ENCODE measurements at regions not wholly inside any gene's neighbourhood (a gene's known extent, or its start where the extent isn't known, plus 50 kb on each side); places are given as distances from the start of the nearest gene placed in this dataset.
A peak's percentile ranks its signal among the peaks of the same experiment; 100 is the strongest.

DNA sequence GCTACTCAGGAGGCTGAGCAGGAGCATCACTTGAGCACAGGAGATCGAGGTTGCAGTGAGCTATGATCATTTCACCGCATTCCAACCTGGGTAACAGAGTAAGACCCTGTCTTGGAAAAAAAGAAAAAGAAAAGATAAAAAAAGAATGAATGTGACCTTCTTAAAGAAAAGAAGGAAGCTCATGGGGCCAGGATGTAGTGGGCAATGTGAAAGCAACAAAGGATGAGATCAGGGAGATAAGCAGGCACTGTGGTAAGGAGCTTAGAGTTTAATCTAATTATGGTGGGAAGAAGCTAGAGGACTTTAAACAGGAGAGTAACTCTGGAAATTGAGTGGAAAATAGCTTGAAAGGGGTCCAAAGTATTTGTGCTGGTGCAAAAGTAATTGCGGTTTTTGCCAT, 231.6 kb upstream of the UBE2E2 start:
- ATAC-seq: no peak

DNA sequence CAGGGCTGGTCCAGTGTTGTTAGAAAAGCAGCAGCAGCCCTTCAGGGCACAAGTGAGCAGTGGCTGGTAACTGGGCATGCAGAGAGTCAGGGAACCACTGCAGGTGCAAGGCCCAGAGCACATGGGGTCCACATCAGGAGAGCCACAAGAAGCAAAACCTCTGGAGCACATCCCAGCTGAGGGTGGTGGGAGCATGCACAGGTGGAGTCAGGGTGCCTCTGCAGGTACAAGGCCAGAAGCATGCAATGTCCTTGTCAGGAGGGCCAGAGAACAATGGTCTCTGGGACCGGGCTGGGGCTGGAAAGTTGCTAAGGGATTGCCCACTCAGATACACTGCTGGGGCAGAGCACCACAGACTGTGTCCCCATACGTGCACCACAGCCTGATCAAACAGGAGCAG, 226.1 kb upstream of the UBE2E2 start:
- no peak for ATAC-seq

DNA sequence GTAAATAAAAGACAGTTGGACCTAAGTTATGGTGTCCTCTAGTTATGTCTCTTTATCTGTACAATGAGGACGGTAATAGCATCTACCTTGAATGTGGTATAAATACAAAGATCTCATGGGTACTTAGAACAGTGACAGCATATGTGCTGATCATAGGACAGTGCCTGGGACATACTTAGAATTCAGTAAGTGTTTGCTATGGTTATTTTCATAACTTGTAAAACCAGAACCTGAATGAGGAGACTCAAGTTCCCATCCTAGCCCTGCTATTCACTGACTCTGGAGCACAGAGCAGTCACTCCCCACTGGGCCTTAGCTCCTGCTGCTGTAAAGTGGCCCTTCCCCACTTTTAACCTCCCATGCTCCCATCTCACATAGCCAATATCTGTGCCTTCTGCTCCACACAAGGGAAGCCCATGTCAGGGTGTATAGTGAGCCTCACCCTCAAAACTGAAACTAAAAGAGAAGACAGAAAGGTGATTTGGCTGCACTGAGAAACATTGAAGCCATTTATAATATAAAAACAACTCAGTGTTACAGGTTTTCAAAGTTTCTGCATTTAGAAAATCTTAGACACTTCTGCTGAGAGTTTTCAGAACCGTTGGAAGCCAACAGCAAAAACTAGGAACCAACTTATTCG, 225.4 kb upstream of the UBE2E2 start:
- ATAC-seq: no peak

DNA sequence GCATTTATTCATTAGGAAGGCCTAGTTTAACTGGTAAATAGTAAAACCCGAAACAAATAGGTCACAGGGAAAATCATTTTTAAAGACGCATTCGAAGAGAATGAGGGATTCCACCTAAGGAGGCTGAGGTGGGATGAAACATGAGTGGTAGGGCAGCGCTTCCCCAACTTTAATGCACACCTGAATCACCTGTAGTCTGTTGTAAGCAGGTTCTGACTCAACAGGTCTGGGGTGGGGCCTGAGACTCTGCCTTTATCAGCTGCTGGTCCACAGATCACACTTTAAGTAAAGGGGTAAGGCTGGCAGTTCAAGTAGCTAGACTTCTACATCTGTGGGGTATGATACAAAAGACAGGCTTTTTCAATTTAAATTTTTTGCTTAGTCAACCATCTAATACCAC, 223.5 kb upstream of the UBE2E2 start:
- ATAC-seq: peak; percentile 61

DNA sequence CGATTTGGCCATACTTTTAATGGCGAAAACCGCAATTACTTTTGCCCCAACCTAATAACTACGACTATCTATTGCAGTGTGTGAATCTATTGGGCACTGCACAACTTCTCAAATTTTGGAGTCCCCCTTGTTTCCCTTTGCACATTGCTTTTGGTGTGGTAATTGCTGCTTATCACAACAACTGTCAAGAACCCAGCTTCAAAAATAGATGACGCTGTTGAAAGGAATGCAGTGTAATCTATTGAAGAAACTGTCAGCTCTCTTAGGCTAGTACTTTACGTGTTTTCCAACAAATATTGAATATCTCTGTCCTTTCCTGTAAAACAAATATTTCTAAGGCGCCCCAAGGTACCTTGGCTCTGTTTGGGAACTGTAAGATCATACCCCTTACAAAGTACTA, 222.8 kb upstream of the UBE2E2 start:
- no peak for ATAC-seq

DNA sequence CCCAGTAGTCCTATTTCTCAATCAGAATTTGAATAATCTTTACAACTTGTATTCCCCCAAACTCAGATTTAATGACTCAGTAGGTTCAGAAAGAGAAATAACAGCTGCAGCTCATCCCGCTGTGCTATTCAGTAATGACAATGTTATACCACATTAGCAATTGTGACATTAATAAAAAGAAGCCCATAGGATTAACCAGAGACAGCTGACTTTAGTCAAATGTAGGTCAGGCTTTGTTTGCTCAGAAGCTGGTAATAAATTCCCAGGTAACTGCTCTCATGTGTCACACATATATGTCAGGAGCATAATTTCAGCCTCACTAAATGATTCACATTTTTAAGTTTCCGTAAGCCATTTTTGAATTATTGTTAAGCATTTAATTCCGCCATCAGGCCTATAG, 222.0 kb upstream of the UBE2E2 start:
- ATAC-seq: peak; percentile 58

DNA sequence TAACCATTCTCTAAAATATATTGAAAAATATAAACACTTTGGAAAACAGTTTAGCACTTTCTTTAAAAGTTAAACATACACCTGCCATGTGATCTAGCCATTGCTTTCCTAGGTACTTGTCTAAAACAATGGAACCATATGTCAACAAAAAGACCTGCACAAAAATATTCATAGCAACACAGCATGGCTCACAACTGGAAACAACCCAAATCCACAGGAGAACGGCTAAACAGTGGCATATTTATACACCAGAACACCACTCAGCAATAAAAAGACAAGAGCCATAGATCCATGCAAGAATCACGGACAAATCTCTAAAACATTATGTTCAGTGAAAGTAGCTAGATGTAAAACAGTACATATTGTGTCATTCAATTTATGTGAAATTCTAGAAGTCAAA, 221.3 kb upstream of the UBE2E2 start:
- no peak for ATAC-seq

DNA sequence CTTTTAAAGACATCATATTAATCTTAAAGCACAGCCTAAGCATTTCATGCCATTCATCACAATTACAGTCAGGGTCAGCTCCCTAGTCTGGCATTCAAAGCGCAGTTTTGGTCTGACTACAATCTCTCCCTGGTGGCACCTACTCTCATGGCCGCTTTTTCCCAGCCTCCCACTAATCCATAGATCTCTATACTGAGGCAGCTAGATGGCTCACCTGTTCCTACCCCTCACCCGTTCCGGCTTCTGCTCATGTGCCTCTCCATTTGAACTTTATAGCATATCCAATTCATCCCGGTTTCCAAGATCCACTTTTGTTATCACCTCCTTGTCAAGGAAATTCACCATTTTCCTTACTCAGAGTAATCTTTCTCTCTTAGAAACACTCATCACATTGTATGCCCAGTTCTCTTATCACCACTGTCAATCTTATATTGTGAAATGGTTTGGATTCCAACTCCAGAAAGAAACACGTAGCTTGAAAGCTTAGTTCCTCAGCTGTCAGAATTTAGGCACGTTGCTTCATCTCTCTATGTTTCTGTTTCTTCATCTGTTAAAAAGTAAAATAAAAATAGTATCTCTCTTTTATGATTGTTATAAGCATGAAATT, 220.0 kb upstream of the UBE2E2 start:
- ATAC-seq: no peak

DNA sequence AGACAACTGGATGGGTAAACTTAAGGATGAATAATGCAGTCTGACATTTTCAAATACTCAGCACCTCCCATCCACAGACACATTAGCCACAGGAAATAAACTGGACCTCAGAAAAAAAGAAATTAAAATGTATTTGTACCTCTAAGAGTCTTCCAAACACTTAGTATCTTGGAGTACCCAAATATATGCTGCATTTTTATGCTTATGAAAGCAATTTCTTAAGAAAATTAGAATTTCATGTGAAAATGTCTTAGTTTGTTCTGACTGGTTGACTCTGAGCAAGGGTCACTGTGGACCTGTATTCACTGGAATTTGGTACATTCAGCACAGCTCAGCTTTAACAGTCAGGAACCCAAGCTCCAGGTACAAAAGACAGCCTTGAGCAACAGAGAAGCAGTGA, 216.2 kb upstream of the UBE2E2 start:
- ATAC-seq: no peak

DNA sequence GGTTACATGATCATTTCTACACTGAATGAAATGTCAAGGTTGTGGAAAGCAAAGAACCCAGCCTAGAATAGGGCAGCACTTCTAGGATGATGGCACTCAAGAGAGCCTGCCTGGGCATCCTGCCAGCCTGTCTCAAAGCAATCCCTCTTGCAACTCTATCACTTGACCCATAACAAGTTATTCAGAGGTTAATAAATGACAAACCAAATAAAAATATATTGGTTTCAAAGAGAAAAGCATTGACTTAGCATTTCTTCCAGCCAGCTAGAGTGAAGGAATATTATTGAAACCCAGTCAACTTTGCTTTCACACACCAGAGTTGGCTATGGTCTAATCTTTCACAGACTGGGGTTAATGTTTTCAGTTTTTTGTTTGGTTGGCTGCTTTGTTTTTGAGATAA, 214.6 kb upstream of the UBE2E2 start:
- ATAC-seq: no peak

DNA sequence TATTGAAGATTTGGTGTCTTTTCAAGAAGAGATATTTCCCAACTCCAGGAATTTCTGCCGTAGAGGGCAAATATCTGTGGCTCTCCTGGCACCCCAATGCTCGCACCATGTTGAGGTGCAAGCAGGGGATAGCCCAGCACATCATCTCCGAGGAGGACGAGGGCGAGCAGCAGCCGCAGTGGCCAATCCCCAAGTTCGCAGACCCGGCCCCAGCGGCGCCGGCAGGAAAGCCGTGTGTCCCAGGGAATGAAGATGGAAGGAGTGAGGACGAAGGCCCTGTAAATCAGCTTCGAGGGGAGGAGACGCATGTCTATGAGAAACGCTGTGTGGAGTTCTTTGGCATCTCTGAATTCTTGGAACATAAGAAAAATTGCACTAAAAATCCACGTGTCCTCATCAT, 213.4 kb upstream of the UBE2E2 start:
- no peak for ATAC-seq

DNA sequence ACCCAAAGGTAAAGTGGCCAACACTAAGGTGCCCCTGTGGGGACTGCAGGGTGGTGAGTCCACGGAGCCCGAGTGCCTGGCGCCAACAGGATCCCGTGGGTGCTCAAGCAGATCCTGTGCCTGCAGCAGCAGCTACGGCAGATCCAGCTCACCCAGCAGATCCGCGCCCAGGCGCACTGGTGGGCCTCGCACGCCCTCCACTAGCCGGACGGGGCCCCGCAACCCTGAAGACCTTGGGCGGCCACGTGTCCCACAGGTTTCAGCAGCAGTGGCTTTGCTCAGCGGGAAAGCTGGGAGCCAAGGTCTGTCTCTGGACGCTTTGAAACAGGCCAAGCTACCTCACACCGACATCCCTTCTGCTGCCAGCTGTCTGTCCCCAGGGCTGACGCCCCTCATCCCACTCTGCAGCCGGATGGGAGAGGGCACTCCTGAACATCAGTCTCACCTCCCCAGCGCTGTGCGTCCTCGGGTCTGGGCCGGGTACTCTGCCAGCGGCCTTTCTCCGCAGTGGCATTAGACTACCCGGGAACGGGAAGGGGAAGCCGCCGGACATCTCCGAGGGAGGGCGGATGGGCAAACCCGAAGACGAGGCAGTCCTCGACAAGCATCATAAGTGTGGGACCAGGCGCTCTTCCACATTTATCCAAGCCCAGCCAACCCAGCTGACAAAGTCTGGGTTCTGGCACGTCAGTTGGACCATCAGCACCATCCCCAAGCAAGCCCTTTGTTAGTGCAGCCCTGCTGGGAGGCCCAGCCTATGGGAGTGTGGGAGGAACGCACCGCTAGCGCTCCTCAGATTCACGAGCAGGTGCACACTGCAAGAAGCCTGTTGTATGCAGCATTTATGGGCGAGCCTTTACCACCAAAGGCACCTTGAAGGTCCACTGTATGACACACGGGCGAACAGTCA, 212.6 kb upstream of the UBE2E2 start:
- no peak for ATAC-seq

DNA sequence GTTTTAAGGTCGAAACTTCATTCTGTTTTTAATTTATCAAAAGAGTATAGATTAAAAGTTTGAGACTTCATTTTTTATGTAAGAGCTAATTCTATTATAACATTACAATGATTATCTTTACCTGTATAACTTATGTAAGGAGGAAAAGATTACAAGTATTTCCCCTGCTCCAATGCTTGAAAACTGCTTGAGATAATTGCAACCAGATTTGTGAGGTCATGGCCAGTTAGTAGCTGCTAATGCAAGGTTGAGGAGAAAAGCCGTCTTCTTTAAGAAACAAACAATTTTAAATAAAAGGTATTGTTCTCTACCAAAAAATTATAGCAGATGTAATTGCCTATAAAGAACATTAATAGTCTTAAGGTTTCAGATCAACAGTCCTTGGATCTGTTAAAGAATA, 208.3 kb upstream of the UBE2E2 start:
- ATAC-seq: no peak

DNA sequence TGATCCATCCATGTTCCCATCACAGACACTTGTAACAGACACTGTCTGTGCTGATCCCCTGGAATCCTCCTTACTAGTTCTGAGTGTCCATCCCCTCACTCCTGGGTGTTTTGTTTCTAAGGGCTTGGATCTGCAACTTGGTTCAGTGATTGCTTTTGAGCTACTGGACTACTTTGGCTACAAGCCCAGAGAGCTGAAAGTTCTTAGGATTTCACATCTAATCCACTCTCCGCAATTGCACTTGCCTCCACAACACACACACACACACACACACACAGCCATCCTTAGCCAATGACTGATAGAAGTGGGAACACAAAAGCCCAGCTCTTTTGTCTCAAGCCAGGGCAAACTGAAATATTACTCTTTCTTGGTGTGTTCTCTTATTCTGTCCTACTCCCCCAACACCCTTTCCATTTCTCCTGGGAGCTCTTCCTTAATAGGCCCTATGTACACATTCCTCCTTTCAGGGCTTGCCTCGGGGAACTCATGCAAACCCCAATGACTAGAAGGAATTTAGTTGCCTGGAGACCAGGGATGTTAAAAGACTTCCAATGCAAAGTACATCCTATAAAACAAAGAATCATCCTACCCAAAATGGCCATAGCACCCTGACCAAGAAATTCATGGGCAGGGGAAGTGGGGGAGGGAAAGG, 206.1 kb upstream of the UBE2E2 start:
- ATAC-seq: no peak

DNA sequence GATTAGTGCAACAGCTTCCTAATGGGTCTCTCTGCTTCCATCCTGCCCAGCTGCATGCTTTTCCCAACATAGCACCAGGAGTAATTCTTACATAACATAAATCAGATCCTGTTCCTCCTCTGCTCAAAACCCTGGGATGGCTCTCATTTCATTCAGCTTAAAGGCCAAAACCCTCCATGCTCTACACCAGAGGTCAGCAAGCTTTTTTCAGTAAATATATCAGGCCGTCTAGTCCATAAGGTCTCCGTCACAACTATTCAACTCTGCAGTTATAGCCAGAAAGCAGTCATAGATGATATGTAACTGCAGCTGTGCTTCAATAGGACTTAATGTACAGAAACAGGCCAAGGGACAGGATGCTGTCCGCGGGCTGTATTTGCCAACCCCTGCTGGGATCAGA, 202.8 kb upstream of the UBE2E2 start:
- no peak for ATAC-seq

DNA sequence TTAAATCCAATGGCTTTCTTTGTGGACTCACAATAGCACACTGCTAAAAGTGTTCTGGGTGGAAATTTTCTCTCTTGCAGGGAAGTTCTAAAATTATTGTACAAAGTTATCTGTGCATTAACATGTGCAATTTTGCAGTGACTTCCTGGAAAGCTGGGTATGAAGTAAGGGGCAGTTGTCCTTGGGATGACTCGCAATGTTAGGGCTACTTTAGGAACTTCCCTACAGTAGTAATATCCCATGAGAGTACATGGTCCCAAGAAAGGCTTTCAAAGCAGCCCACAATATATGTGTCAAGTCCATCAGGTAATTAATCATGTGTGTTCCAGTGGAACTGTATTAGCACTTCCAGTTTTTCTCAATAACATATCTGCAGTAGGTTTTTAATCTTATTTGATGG, 201.0 kb upstream of the UBE2E2 start:
- no peak for ATAC-seq

DNA sequence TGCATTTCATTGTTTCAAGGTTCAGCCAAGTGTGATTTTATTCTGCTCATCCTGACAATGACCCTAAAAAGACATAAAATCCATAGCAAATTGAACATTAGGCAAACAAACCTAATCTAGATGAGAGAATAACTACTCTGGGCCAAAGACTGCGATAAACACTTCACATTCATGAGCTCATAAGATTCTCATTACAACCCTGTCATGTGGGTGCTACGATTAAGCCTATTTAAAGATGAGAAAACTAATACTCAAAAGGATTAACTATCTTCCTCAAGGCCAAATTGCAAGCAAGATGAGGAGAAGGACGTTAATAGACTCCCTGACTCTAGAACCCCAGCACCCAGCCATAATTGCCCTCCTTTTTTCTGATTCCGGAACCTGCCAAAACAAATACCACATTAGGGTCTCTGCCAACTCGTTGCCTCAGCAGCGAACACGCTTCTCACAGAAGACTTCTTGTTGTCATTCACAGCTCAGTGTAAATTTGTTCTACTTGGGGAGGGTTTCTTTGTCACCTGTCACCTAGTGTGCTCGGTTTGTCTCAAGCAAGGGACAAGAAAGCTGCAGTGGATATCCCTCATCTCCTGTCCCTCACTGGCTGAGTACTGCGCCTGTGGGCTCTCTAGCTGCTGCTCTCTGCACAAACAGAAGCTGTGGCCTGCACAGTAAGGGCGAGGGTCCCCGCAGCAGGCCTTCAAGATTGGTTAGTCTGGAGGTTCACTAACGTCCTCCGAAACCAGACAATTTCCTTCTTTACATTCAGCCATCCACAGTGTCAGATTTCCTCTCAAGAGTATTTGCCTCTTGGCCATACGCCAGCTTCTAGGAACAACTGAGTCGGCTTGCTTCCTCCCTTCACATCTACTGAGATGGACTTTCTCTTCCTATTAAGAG, 200.0 kb upstream of the UBE2E2 start:
- ATAC-seq: no peak

DNA sequence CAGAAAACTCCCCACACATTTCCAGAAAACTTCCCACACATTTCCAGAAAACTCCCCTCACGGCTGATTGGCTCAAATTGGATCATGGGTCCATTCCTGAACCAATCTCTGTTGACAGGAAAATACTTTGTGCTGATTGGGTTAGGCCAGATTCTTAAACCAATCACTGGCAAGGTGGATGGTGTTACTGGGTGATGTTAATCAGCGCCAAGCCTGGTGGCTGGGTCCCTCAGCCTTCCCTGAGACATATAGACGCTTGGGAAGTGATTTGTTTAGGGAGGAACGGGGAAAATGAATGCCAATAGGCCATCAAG, 199.4 kb upstream of the UBE2E2 start:
- ATAC-seq: no peak

DNA sequence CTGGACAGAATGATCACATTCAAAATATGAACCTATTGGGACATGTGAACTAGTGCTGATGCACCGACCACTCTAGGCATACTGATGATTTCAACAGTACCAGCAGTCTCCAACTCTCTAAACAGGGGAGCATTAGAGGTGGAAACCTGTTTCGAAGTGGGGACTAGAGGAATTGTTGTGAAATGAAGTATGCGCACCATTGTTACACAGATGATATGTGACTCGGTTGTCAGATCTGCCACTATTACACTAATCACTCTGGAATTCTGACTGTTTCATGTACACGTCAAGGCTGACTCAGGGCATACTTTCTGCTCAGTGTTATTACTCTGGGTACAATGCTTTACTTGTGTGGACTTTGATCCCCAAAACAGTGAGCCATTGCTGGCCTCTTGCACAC, 198.2 kb upstream of the UBE2E2 start:
- peak; percentile 90 for ATAC-seq

DNA sequence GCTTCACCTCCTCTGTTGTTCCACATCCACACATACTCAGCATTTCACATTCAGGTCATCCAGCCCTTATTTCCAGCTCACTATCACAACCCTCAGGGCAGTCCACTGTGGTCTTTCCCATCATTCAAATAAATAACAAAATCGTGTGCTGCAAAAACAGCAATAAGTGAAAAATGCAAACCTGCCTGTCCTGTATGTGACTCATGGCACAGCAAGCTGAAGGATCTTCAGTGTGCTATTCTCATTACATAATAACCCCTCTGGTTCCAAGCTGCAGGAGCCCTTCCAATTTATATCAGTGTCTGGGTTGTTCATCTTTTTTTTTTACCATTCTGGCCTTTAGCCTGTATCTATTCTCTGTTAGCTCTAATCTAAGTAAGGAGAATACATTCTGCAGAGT, 185.3 kb upstream of the UBE2E2 start:
- ATAC-seq: peak; percentile 72

DNA sequence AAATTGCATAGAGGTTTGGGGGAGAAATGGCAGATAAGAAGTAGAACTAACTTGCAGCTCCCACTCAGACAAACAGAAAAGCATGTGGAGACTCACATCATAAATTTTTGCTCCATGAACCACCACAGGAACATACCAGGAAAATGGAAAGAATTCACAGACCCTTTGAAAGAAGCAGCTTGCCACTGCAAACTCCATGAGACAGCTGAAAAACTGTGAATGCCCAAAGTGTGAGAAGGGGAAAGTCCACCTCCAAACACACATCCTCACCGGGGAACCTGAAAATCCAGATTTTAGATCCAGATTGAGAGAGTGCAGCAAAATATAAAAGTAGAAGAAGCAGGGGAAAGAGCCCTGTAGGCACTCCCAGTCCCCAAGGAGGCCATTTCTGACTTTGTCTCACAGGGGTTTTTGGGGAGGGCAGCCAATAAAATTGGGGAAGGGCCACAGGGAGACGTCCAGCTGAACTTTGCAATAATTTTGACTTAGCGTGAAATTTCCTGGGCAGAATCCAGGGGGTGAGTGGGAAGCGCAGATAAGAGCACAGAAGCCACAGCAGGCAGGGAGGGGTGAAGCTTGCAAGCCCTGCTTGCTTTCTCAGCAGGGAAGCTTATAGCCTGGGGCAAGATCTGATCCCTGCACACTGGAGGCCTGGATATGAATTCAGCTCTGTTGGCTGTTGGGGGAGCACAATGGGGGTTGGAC, 183.4 kb upstream of the UBE2E2 start:
- ATAC-seq: no peak

DNA sequence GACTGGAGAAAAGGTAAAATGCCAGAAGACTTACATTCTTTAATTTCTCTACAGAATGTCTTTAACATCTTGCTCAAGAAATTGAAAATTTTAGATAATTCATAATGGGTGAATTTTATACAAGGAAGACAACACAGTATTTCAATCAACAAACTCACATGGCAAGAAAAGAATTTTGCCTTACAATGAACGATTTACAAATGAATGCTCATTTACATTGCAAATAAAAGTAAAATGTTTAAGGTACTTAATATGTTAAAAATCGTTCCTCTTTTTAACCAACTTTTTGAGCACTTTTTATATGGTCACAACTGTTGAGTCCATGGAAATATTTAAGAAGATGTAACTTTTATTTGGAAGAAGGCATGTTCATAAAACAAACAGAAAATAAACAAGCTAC, 174.8 kb upstream of the UBE2E2 start:
- no peak for ATAC-seq

All from esophagus mucosa (tissue), 1 donor.